Liver (tissue), 3 donors: ENCODE measurements at regions not wholly inside any gene's neighbourhood (a gene's known extent, or its start where the extent isn't known, plus 50 kb on each side); places are given as distances from the start of the nearest gene placed in this dataset.

ENCODE experiments used
- HNF4A ChIP-seq, 2 donors: conservative IDR thresholded peaks; 2 replicates each; pipeline ENCODE4 v1.6.1; 2016; ENCODE audit warnings: antibody characterized with exemption in 2 of 2, mild to moderate bottlenecking in 2 of 2
- NR2F2 ChIP-seq: IDR thresholded peaks from 2 replicates; pipeline ENCODE4 v1.6.1; 2016; ENCODE audit warnings: antibody characterized with exemption
- RAD21 ChIP-seq, 2 donors: IDR thresholded peaks; 2 replicates each; pipeline ENCODE4 v1.6.1; 2016; ENCODE audit warnings: antibody characterized with exemption in 2 of 2, mild to moderate bottlenecking in 2 of 2
- SP1 ChIP-seq: IDR thresholded peaks from 2 replicates; pipeline ENCODE4 v1.6.1; 2018; ENCODE audit warnings: antibody characterized with exemption, mild to moderate bottlenecking
- TAF1 ChIP-seq: conservative IDR thresholded peaks from 2 replicates; pipeline ENCODE4 v1.6.1; 2016; ENCODE audit warnings: antibody characterized with exemption, mild to moderate bottlenecking
- TF ChIP-seq, protein P1 (sequence below): fragments of 150-350 bp; IDR thresholded peaks from 2 replicates; pipeline ENCODE4 v1.5.1; 2017; ENCODE audit warnings: improper control_type of control experiment, low read depth, low read length; ENCODE audit not compliant: missing input control
- TF ChIP-seq, protein P2 (sequence below): IDR thresholded peaks from 2 replicates; pipeline ENCODE4 v1.6.1; 2016; ENCODE audit warnings: antibody characterized with exemption, mild to moderate bottlenecking
- TF ChIP-seq, protein P3 (sequence below): IDR thresholded peaks from 2 replicates; pipeline ENCODE4 v1.6.1; 2016; ENCODE audit warnings: antibody characterized with exemption
- TF ChIP-seq, protein P4 (sequence below): IDR thresholded peaks from 2 replicates; pipeline ENCODE4 v1.6.1; 2016; ENCODE audit warnings: antibody characterized with exemption
- TF ChIP-seq, protein P5 (sequence below): IDR thresholded peaks from 2 replicates; pipeline ENCODE4 v1.6.1; 2016; ENCODE audit warnings: antibody characterized with exemption
- donor health status: healthy.
- donor health status: healthy.

DNA sequence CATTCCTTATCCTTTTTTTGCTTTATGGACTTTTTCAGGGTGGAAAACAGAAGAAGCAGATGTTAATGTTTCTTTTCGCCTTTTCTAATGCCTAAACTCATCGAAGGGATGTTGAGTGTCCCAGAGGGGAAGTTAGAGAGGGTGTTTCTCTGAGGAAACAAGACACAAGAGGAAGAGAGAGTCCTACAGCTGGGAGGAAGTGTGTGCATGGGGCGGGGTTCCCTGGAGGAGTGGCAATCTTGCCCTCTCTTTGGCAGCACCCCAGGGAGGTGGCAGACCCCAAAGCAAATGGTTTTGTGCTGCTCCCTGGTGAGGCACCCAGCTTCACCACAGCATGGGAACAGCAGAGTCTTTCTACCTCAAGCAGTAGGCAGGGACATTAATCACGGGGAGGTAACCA is 377.6 kb downstream of the RND3 start:
- TF ChIP-seq, protein P1, sequence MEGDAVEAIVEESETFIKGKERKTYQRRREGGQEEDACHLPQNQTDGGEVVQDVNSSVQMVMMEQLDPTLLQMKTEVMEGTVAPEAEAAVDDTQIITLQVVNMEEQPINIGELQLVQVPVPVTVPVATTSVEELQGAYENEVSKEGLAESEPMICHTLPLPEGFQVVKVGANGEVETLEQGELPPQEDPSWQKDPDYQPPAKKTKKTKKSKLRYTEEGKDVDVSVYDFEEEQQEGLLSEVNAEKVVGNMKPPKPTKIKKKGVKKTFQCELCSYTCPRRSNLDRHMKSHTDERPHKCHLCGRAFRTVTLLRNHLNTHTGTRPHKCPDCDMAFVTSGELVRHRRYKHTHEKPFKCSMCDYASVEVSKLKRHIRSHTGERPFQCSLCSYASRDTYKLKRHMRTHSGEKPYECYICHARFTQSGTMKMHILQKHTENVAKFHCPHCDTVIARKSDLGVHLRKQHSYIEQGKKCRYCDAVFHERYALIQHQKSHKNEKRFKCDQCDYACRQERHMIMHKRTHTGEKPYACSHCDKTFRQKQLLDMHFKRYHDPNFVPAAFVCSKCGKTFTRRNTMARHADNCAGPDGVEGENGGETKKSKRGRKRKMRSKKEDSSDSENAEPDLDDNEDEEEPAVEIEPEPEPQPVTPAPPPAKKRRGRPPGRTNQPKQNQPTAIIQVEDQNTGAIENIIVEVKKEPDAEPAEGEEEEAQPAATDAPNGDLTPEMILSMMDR: no peak
- TF ChIP-seq TAF1: no peak
- TF ChIP-seq, protein P2, sequence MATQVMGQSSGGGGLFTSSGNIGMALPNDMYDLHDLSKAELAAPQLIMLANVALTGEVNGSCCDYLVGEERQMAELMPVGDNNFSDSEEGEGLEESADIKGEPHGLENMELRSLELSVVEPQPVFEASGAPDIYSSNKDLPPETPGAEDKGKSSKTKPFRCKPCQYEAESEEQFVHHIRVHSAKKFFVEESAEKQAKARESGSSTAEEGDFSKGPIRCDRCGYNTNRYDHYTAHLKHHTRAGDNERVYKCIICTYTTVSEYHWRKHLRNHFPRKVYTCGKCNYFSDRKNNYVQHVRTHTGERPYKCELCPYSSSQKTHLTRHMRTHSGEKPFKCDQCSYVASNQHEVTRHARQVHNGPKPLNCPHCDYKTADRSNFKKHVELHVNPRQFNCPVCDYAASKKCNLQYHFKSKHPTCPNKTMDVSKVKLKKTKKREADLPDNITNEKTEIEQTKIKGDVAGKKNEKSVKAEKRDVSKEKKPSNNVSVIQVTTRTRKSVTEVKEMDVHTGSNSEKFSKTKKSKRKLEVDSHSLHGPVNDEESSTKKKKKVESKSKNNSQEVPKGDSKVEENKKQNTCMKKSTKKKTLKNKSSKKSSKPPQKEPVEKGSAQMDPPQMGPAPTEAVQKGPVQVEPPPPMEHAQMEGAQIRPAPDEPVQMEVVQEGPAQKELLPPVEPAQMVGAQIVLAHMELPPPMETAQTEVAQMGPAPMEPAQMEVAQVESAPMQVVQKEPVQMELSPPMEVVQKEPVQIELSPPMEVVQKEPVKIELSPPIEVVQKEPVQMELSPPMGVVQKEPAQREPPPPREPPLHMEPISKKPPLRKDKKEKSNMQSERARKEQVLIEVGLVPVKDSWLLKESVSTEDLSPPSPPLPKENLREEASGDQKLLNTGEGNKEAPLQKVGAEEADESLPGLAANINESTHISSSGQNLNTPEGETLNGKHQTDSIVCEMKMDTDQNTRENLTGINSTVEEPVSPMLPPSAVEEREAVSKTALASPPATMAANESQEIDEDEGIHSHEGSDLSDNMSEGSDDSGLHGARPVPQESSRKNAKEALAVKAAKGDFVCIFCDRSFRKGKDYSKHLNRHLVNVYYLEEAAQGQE: no peak
- TF ChIP-seq, protein P3, sequence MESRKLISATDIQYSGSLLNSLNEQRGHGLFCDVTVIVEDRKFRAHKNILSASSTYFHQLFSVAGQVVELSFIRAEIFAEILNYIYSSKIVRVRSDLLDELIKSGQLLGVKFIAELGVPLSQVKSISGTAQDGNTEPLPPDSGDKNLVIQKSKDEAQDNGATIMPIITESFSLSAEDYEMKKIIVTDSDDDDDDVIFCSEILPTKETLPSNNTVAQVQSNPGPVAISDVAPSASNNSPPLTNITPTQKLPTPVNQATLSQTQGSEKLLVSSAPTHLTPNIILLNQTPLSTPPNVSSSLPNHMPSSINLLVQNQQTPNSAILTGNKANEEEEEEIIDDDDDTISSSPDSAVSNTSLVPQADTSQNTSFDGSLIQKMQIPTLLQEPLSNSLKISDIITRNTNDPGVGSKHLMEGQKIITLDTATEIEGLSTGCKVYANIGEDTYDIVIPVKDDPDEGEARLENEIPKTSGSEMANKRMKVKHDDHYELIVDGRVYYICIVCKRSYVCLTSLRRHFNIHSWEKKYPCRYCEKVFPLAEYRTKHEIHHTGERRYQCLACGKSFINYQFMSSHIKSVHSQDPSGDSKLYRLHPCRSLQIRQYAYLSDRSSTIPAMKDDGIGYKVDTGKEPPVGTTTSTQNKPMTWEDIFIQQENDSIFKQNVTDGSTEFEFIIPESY: no peak
- TF ChIP-seq RAD21 (IDR thresholded peaks at IDR 0.05): no peak
- no peak for TF ChIP-seq HNF4A (conservative IDR thresholded peaks at IDR 0.05)
- TF ChIP-seq SP1: no peak
- TF ChIP-seq, protein P4, sequence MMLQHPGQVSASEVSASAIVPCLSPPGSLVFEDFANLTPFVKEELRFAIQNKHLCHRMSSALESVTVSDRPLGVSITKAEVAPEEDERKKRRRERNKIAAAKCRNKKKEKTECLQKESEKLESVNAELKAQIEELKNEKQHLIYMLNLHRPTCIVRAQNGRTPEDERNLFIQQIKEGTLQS: no peak
- TF ChIP-seq, protein P5, sequence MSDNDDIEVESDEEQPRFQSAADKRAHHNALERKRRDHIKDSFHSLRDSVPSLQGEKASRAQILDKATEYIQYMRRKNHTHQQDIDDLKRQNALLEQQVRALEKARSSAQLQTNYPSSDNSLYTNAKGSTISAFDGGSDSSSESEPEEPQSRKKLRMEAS: no peak
- no peak for TF ChIP-seq NR2F2
